ENCODE measurements at regions not wholly inside any gene's neighbourhood (a gene's known extent, or its start where the extent isn't known, plus 50 kb on each side); places are given as distances from the start of the nearest gene placed in this dataset.
"Not testable (repeated sequence)": the region's sequence is repeated elsewhere in the genome, so short reads cannot be mapped to it uniquely, and the experiment has no call there.

DNA sequence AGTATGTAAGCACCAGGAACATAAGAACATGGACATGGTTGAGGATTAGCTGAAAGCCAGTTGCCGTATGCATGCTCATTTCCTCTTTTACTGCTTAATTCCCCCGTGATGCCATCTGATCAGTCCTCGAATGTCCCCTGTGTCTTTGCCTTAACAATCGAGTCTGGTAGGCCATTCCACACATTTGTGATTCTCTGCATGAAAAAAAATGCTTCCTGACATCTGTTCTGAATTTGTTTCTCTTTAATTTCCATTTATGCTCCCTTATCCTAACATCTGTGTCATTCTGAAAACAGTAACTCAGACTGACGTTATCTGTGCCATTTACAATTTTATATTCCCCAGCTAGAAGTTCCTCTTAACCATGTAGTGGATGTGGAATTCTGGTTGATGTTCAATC is 158.2 kb upstream of the TOX3 start:
- no peak for DNase-seq

DNA sequence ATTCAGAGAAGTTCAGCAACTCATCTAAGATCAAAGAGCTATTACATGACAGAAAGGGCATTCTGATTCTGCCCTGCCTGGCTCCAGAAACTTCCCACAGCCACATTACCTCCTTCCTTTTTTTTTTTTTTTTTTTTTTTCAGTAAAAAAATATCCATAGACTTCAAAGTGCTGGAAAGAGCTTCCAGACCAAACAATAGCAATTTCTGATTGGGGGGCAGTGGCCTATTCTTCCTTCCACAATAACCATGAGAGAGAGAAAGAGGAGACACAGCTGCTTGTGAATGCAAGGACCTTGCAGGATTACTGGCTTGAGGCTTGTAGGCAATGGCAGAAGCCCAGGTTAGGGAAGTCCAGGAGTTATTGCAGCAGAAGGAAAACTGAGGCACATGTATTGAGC is 151.0 kb upstream of the TOX3 start:
- in situ Hi-C loops (cut with HindIII; ENCODE audit: low pct_ligation_motif_present, low pct_unique_long_range_greater_than_20kb, low sequenced_read_pairs), result no loop called here

More for the DNA sequence above, 158.2 kb upstream of the TOX3 start:
- in situ Hi-C loops (cut with HindIII; ENCODE audit: low pct_ligation_motif_present, low pct_unique_long_range_greater_than_20kb, low sequenced_read_pairs), result no loop called here

DNA sequence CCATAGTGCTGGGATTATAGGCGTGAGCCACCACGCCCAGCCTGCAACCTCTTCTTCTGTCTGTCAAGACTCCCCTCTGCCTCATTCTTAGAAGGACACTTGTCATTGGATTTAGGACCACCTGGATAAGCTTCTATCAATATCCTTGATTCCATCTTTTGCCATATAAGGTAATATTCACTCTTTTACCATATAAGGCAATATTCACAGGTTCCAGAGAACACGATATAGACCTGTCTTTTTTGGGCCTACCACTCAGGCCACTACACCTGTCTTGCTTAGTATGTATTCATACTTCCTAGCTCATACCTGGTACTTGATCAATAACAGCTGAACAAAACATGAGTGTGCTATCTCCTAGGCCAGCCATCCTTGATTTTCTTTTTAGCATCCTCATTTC is 149.2 kb upstream of the TOX3 start:
- no peak for DNase-seq
- in situ Hi-C loops (cut with HindIII; ENCODE audit: low pct_ligation_motif_present, low pct_unique_long_range_greater_than_20kb, low sequenced_read_pairs), result no loop called here

More for the DNA sequence above, 151.0 kb upstream of the TOX3 start:
- no peak for DNase-seq

DNA sequence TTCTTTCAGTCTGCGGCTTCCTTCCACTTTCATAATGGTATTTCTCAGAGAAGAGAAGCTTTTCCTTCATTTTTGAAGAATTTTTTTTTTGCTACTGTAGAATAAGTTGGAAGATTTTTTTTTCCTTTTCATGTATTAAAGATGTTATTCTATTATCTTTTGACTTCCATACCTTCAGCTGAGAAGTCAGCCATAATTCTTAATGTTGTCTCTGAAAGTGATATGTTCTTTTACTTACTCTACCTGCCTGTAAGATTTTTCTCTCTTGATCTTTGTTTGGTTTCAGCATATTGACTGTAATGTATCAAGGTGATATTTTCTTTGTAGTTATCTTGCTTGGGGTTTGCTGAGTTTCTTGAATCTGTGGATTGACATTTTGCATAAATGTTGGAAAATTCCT is 143.5 kb upstream of the TOX3 start:
- in situ Hi-C loops (cut with HindIII; ENCODE audit: low pct_ligation_motif_present, low pct_unique_long_range_greater_than_20kb, low sequenced_read_pairs), result no loop called here
- no peak for DNase-seq

DNA sequence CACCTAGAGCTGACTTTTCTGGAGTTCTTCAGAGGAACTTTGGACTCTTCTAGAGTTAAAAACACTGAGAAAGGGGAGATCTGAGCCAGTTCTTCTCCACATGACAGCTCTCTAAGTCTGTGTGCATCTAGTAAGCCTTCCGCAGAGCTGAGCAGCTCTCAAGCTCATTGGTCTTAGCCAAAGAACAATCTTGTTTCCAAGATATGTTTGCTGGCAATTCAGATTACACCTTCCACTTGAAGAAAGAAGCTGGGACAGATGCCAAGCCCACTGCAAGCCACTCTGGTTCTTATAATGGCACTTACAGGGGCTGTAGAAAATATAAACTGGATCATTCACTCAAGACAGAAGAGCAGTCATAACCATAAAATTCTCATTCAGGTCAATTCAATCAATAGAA is 134.1 kb upstream of the TOX3 start:
- in situ Hi-C loops (cut with HindIII; ENCODE audit: low pct_ligation_motif_present, low pct_unique_long_range_greater_than_20kb, low sequenced_read_pairs), result no loop called here
- no peak for DNase-seq

DNA sequence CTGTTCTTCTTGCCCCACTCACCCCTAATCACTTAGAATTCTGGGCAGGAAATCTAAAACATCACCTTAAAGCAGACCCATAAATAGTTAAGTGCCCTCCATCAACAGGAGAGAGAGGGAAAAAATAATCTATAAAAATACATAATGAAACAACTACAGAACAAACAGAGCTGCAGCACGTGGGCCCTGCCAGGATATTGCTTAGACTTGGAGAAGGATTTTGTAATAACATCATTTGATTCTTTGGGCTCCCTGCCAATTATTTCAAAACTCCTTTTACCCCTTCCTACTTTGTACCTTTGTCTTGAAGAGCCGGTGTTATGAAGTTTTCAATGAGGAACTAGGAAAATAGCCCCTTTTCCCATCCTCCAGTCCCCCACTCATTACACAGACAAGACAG is 130.6 kb upstream of the TOX3 start:
- in situ Hi-C loops (cut with HindIII; ENCODE audit: low pct_ligation_motif_present, low pct_unique_long_range_greater_than_20kb, low sequenced_read_pairs), result no loop called here
- DNase-seq, result no peak

DNA sequence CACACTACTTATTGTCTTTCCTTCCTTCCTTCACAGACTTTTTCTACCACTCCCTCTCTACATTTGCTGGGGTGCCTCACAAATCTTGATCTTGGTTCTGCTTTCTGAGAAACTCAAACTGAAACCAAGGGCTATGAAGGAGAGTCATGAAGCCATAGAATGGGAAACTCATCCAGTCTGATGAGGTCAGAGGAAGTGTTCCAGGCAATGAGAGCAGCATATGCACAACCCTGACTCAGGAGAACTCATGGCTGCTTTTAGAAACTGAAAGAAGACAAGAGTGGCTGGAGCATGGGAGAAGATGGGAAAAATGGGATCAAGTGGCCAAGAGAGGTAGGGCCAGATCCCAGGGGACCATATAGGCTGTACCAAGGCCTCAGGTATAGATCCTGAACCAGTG is 130.0 kb upstream of the TOX3 start:
- in situ Hi-C loops (cut with HindIII; ENCODE audit: low pct_ligation_motif_present, low pct_unique_long_range_greater_than_20kb, low sequenced_read_pairs), result no loop called here
- DNase-seq, result no peak

DNA sequence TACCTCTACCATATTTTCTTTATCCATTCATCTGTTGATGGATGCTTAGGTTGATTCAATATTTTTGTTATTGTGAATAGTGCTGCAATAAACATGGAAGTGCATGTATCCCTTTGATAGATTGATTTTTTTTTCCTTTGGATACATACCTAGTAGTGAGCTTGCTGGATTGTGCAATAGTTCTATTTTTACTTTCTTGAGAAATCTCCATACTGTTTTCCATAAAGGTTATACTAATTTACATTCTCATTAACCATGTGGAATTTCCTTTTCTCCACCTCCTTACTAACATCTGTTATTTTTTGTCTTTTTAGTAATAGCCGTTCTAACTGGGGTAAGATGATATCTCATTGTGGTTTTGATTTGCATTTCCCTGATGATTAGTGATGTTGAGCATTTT is 124.6 kb upstream of the TOX3 start:
- no peak for DNase-seq
- in situ Hi-C loops (cut with HindIII; ENCODE audit: low pct_ligation_motif_present, low pct_unique_long_range_greater_than_20kb, low sequenced_read_pairs), result no loop called here

DNA sequence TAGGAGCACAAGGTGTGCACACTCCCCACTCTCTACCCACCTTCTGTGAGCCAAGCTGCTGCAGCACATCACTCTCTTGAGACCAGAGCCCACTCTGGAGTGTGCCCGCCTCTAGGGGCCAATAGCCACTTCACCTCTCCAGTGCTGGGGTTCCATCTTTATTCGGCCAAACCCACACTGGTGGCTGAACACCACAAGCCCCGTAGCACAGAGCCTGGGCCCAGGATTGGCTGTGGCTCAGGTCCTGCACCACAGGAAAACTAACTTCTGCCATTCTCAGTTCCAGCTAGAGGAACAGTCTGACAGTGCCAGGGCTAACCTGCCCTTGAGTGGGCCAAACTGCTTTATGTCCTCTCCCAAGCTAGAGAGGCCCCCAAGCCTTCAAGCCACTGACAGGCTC is 111.0 kb upstream of the TOX3 start:
- no peak for DNase-seq
- in situ Hi-C loops (cut with HindIII; ENCODE audit: low pct_ligation_motif_present, low pct_unique_long_range_greater_than_20kb, low sequenced_read_pairs), result no loop called here

DNA sequence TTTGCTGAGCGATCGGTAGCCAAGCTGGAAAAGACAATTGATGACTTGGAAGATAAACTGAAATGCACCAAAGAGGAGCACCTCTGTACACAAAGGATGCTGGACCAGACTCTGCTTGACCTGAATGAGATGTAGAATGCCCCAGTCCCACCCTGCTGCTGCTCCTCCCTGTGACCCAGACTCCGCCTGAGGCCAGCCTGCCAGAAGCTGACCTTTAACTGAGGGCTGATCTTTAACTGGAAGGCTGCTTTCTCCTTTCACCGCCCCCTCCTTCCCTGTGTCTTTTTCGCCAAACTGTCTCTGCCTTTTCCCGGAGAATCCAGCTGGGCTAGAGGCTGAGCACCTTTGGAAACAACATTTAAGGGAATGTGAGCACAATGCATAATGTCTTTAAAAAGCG is 109.0 kb upstream of the TOX3 start:
- DNase-seq, result not testable (repeated sequence)

DNA sequence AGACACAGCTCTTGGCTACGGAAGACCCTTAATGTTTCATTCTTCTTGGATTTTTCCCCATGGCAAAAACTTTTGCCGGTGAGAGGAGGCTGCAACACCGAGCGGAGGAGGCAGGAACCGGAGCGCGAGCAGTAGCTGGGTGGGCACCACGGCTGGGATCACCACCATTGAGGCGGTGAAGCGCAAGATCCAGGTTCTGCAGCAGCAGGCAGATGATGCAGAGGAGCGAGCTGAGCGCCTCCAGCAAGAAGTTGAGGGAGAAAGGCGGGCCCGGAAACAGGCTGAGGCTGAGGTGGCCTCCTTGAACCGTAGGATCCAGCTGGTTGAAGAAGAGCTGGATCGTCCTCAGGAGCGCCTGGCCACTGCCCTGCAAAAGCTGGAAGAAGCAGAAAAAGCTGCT is 108.2 kb upstream of the TOX3 start:
- in situ Hi-C loops (cut with HindIII; ENCODE audit: low pct_ligation_motif_present, low pct_unique_long_range_greater_than_20kb, low sequenced_read_pairs); DNase-seq: not testable (repeated sequence)

More for the DNA sequence above, 109.0 kb upstream of the TOX3 start:
- in situ Hi-C loops (cut with HindIII; ENCODE audit: low pct_ligation_motif_present, low pct_unique_long_range_greater_than_20kb, low sequenced_read_pairs), result not testable (repeated sequence)

DNA sequence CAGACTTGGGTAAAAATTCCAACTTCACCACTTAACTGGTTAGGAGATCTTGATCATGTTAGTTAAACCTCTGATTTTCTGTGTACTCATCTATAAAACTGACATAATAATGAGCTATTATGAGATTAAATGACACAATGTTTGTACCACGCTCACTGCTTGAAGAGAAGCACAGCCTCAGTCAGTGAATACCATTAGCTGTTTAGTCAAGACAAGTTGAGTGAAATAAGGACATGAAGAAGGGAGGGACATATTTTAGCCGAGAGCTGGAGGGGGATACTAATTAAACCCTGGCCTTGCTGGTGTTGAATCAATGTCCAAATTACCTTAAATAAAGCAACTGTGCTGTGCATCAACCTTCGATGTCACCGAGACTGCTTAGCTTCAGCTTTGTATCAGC is 105.1 kb upstream of the TOX3 start:
- in situ Hi-C loops (cut with HindIII; ENCODE audit: low pct_ligation_motif_present, low pct_unique_long_range_greater_than_20kb, low sequenced_read_pairs), result no loop called here
- no peak for DNase-seq

DNA sequence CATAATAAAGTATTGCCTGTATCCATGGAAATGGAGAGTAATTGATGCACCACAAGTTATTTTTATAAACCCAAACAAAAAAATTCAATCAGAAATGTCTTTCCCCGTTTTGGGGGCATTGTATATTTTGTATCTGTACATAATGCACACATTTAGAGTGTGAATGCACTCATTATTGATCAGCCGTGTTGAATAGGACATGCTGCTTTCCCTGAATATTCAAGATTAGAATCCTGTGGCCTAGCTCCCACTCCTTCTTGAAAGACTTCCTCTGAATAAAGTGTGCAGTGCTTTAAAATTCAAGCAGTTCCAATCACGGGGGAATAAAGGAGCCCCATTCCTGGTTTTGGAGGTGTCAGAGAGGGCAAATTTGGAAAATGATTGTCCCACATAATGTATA is 103.8 kb upstream of the TOX3 start:
- DNase-seq, result no peak
- in situ Hi-C loops (cut with HindIII; ENCODE audit: low pct_ligation_motif_present, low pct_unique_long_range_greater_than_20kb, low sequenced_read_pairs), result no loop called here

DNA sequence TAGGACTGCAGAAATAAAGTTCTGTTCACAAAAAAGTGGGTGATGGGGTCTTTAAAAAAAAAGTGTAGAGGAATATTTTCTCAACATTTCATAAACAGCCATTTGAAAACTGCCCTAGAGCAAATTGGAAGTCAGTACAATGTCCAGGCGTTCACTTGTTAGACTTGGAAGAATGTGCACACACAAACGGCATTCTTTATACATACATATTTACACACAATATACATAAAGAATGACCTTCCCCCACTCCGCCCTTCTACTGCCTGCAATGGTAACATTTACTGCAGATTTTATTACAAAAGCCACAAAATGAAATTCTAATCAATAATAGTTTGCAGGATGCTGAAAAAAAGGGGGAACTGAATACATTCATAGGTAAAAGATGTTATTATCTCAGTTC is 103.4 kb upstream of the TOX3 start:
- no peak for DNase-seq
- in situ Hi-C loops (cut with HindIII; ENCODE audit: low pct_ligation_motif_present, low pct_unique_long_range_greater_than_20kb, low sequenced_read_pairs), result no loop called here

DNA sequence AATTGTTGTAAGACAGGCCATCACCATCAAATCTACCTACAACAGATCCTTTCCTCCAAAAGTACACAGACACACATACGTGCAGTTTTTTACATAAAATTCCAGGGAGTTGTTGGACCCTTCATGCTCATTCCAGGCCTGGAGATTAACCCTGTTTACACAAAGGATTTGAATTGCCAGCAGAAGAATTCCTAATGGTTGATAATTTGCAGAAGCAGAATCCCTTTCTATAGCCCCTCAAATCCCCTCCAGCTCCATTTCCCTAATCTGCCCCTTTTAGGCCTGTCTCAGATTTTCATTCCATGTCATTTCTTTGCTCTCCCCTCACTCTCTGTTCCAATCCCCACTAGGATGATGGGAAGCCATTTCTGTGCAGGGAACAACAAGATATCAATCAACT is 102.9 kb upstream of the TOX3 start:
- no peak for DNase-seq

DNA sequence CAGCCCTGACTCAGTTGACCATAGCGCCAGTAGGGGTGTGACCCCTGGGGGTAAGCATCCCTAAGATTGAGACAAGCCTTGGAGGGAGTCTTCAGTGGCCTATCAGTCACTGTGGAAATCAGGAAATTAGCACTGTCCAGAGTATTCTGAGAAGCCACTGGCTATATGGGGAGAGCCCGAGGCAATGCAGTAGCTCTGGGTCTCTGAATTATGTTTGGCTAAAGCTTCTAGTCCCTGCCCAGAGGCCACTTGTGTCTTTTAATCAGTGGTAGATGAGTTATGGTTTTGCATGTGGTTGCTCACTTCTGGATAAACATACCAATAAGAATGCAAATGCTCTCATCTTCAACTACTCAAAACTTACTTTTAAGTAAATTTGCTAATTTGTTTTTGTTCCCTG is 100.6 kb upstream of the TOX3 start:
- no peak for DNase-seq
- in situ Hi-C loops (cut with HindIII; ENCODE audit: low pct_ligation_motif_present, low pct_unique_long_range_greater_than_20kb, low sequenced_read_pairs), result no loop called here

More for the DNA sequence above, 102.9 kb upstream of the TOX3 start:
- in situ Hi-C loops (cut with HindIII; ENCODE audit: low pct_ligation_motif_present, low pct_unique_long_range_greater_than_20kb, low sequenced_read_pairs), result no loop called here

DNA sequence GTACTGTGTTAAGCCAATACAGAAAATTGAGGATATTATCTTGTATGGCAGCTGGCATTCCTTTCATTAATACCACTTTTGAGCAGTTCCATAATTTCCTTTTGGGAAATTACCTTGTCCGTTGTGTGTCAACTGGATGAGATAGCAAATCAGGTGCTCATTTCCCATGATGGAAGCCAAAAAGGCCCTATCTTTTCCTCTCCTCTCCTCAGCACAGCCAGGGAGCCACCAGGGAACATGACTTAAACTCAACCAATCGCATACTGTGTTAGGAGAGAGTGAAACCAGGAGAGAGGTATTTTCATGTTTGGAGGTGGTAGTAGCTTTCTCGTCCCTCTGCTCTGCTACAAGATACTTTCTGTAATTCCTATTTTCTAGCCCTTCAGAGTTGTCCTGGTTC is 96.1 kb upstream of the TOX3 start:
- DNase-seq, result no peak
- in situ Hi-C loops (cut with HindIII; ENCODE audit: low pct_ligation_motif_present, low pct_unique_long_range_greater_than_20kb, low sequenced_read_pairs), result no loop called here

DNA sequence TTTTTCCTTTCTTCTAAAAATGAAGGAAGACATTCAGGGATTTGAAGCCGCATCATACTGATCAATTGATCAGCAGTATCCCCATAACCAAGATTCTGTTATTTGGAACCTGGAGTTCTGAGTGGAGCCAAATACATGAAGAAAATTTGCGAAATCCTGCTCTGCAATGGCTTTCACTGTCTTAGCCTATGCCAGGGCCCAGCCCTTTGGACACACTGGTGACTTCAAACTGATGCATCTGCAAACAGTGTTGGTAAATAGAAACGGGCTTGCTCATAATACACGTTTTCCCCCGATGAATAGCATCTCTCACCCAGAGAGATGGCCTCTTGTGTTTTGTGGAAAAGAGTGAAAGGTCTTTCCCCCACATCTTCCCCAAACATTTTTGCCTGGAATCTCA is 87.6 kb upstream of the TOX3 start:
- in situ Hi-C loops (cut with HindIII; ENCODE audit: low pct_ligation_motif_present, low pct_unique_long_range_greater_than_20kb, low sequenced_read_pairs), result no loop called here
- DNase-seq, result no peak

DNA sequence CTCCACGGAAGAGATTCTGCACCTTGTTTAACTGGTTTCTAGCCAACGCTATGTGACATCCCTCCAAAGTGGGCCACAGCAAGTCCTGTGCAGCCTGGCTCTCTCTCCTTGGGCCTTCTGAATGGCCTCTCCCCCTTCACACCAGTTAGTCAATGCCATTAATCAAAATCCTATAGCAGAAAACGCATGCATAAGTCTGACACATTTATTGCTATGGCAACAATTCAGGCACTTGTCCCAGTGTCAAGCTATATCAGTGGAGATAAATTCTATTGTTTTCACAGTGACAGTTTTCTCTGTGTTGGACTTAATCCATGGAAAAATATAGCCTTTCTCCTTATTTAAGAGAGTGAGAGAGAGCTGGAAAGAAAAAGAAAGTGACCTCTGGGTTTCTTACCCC is 87.2 kb upstream of the TOX3 start:
- DNase-seq, result no peak
- in situ Hi-C loops (cut with HindIII; ENCODE audit: low pct_ligation_motif_present, low pct_unique_long_range_greater_than_20kb, low sequenced_read_pairs), result no loop called here

DNA sequence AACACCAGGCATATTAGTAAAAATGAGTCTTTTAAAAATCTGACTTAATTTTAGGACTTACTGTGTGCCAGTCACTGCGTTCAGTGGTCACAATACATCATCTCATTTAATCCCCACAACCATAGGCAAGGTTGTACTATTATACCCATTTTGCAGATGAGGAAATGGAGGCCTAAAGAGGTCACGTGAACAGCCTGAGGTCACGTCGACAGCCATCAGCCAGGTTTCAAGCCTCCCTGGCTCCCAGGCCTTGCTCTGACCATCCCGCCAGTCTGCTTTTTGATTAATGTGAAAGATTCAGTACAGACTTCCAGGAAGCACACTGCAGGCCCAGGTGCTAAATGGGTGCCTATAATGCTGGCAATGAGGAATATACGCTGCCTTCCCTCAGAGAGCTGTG is 86.3 kb upstream of the TOX3 start:
- DNase-seq, result no peak
- in situ Hi-C loops (cut with HindIII; ENCODE audit: low pct_ligation_motif_present, low pct_unique_long_range_greater_than_20kb, low sequenced_read_pairs), result no loop called here

DNA sequence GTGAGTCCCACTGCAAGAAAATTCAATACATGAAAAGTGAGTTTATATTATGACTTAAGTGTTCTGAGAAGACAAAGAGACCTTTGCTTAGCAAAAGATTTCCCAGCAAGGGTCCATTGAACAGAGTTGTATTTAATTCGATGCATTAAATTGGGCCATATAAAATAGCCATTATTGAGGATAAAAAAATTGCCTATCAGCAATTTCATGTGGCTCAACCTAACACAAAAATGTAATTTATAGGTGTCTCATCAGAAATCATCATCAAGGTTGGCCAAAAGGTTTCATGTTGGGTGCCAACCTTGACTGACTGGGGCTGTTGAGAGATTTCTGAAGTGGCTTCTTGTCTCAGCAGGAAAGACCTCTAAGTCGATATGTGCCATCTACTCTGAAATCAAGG is 84.8 kb upstream of the TOX3 start:
- in situ Hi-C loops (cut with HindIII; ENCODE audit: low pct_ligation_motif_present, low pct_unique_long_range_greater_than_20kb, low sequenced_read_pairs), result no loop called here
- no peak for DNase-seq

Measured in ACHN (cell line).